ENCODE measurements at regions not wholly inside any gene's neighbourhood (a gene's known extent, or its start where the extent isn't known, plus 50 kb on each side); places are given as distances from the start of the nearest gene placed in this dataset.

DNA sequence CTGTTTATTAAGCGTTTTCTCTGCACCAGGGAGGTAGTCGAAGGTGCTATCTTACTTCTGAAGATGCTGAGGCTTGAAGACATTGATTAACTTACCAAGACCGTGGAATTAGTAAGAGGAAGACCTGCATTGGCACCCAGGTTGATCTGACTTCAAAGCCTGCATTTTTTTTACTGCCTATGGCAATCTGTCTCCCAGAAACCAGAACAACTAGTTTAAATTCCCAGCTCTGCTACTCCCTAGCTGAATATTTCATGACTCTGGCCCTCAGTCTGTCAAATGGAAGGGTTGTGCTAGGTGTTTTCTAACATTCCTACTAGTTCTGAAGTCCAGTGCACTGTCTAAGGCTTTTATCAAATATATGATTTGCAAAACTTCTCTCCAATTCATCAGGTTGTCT, 52.0 kb upstream of the GRAMD1B start:
- no peak overlapping the region for H3K4me3 ChIP-seq
- DNase-seq = no peak

GRCh38 chr11:123377355-123377754, 52.7 kb upstream of the GRAMD1B start:
- Histone ChIP-seq H3K27me3 (peaks cover 0 to 3% of the 10 kb centered on the region in 2 donors), H3K4me3 (no peak overlapping the region), H3K4me1 (no peaks in the 10 kb centered on the region), H3K27ac (no peak overlapping the region), H3K36me3 (no peaks in the 10 kb centered on the region), H3K9me3 (no peaks in the 10 kb centered on the region)
- no peak for TF ChIP-seq CTCF (IDR thresholded peaks at IDR 0.05)
- intact Hi-C loops (cut with DNase I; ENCODE audit: low total_unique reads) = no loop called here
- DNase-seq = no peak

More for the DNA sequence above, 52.0 kb upstream of the GRAMD1B start:
- intact Hi-C loops (cut with DNase I; ENCODE audit: low total_unique reads) = no loop called here
- H3K9me3 ChIP-seq = no peaks in the 10 kb centered on the region
- no peaks in the 10 kb centered on the region for H3K4me1 ChIP-seq
- H3K36me3 ChIP-seq = no peaks in the 10 kb centered on the region
- no peak for TF ChIP-seq CTCF (IDR thresholded peaks at IDR 0.05)
- H3K27ac ChIP-seq = no peak overlapping the region
- peaks cover 0 to 3% of the 10 kb centered on the region in 2 donors for H3K27me3 ChIP-seq

DNA sequence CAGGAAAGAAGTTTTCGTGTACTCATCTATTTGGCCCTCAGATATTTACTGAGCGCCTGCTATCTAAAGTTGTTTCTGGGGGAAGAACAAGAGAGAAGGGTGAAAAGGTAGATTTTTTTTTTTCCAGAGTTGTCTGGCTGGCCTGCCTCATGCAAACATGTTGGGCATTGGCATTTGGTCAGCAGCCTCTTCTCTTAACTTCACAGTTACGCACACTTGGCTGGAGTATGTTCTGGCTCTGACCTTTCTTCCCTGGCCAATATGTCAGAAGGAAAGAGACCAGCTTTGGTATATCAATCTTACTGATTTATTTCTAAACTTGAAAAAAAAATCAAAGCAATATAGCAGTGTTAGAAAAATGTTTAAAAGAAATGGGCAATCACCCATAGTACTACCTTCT, 54.2 kb upstream of the GRAMD1B start:
- intact Hi-C loops (cut with DNase I; ENCODE audit: low total_unique reads) = no loop called here
- no peak for DNase-seq

DNA sequence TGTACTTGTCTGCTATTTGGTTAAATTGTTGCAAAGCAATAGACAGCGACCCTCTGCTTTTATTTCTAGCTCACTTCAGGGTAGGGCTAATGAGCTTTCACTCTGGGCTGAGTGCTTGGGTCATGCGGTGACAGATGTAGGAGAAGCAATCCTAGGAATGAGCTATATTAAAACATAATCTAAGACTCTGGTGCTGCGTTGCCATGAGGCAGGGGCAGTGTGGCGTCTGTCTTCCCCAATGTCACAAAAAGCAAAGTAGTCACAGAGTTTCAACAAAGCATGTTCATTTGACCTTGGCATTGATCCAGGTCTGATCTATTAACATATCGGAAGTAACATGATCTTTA, 55.5 kb upstream of the GRAMD1B start:
- Histone ChIP-seq H3K4me1 (no peaks in the 10 kb centered on the region), H3K27me3 (no peaks in the 10 kb centered on the region), H3K27ac (no peak overlapping the region), H3K9me3 (no peaks in the 10 kb centered on the region), H3K4me3 (no peak overlapping the region), H3K36me3 (no peaks in the 10 kb centered on the region)
- no peak for TF ChIP-seq CTCF (IDR thresholded peaks at IDR 0.05)
- intact Hi-C loops (cut with DNase I; ENCODE audit: low total_unique reads) = no loop called here
- DNase-seq = no peak

More for the DNA sequence above, 54.2 kb upstream of the GRAMD1B start:
- Histone ChIP-seq H3K27ac (no peak overlapping the region), H3K36me3 (no peaks in the 10 kb centered on the region), H3K4me3 (no peak overlapping the region), H3K4me1 (no peaks in the 10 kb centered on the region), H3K27me3 (no peaks in the 10 kb centered on the region), H3K9me3 (no peaks in the 10 kb centered on the region)
- TF ChIP-seq CTCF (IDR thresholded peaks at IDR 0.05) = no peak

- DNase-seq = no peak
- no peak for TF ChIP-seq CTCF (IDR thresholded peaks at IDR 0.05)
- H3K36me3 ChIP-seq = no peaks in the 10 kb centered on the region
- H3K4me3 ChIP-seq = no peak overlapping the region
- intact Hi-C loops (cut with DNase I; ENCODE audit: low total_unique reads) = no loop called here
- H3K27ac ChIP-seq = no peak overlapping the region
- no peaks in the 10 kb centered on the region for H3K4me1 ChIP-seq
- H3K9me3 ChIP-seq = no peaks in the 10 kb centered on the region
- no peaks in the 10 kb centered on the region for H3K27me3 ChIP-seq
These were observed 56.1 kb upstream of the GRAMD1B start for GRCh38 chr11:123373754-123374621.
